ENCODE measurements at regions not wholly inside any gene's neighbourhood (a gene's known extent, or its start where the extent isn't known, plus 50 kb on each side); places are given as distances from the start of the nearest gene placed in this dataset.

DNA sequence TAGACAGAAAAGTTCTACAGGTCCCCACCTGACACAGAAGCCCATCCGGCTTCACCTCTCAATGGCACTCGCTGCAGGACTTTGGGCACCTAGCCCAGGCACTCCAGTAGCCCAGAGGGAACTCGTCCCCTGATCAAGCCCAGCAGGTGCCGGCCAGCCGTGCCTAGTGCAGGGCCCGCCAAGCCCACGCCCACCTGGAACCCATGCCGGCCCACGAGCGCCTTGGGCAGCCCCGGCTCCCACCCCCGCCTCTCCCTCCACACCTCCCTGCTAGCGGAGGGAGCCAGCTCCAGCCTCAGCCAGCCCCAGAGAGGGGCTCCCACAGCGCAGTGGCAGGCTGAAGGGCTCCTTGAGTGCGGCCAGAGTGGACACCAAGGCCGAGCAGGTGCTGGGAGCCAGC is 268.8 kb downstream of the SLITRK1 start:
- Histone ChIP-seq H3K18ac (ENCODE audit: low read depth, low read length) (no peak overlapping the region), H2AFZ (replicated peaks; ENCODE audit: low read length, poor library complexity) (no peak overlapping the region), H3K79me1 (ENCODE audit: low read depth in 1 of 2, low read length in 2 of 2) (no peaks in the 10 kb centered on the region), H3K4ac (ENCODE audit: low read depth, low read length) (no peak overlapping the region), H3K56ac (ENCODE audit: extremely low read depth, insufficient read depth, low read length) (no peak overlapping the region), H3K4me3 (ENCODE audit: insufficient read depth, low read depth, low read length) (no peak overlapping the region), H4K8ac (ENCODE audit: low read depth in 2 of 2, low read length in 2 of 2) (no peak overlapping the region), H2BK5ac (ENCODE audit: low read depth, low read length, poor library complexity, severe bottlenecking) (no peak overlapping the region), H2BK120ac (ENCODE audit: low read depth, low read length) (no peak overlapping the region), H4K91ac (ENCODE audit: insufficient read depth, low read depth, low read length) (no peak overlapping the region), H2BK15ac (ENCODE audit: low read depth, low read length) (no peak overlapping the region), H4K20me1 (ENCODE audit: insufficient read depth, low read length) (no peaks in the 10 kb centered on the region), H3K14ac (replicated peaks; ENCODE audit: low read depth, low read length) (no peak overlapping the region), H3K9me1 (ENCODE audit: insufficient read depth, low read length) (no peaks in the 10 kb centered on the region), H3K27me3 (ENCODE audit: control insufficient read depth, insufficient read depth, low read length) (no peaks in the 10 kb centered on the region), H3K4me2 (ENCODE audit: low read depth, low read length) (no peak overlapping the region), H3K27ac (ENCODE audit: insufficient read depth, low read length) (no peak overlapping the region), H3K9ac (ENCODE audit: low read depth, low read length) (no peak overlapping the region), H2AK9ac (replicated peaks; ENCODE audit: low read depth, low read length, poor library complexity) (no peak overlapping the region), H3K9me3 (ENCODE audit: control insufficient read depth, insufficient read depth, low read length) (peaks cover 2% of the 10 kb centered on the region; the same call in 1 of the 2 replicates), H3K4me1 (ENCODE audit: control insufficient read depth, insufficient read depth, low read length) (no peaks in the 10 kb centered on the region), H2AK5ac (ENCODE audit: low read depth, low read length) (no peak overlapping the region), H3K36me3 (ENCODE audit: control insufficient read depth, insufficient read depth, low read length) (no peaks in the 10 kb centered on the region), H3K23ac (ENCODE audit: low read depth, low read length) (no peak overlapping the region), H2BK20ac (ENCODE audit: low read depth, low read length) (no peak overlapping the region), H4K5ac (ENCODE audit: low read depth, low read length) (no peak overlapping the region)
- in situ Hi-C loops (cut with MboI; ENCODE audit: low sequenced_read_pairs), result no loop called here
- dilution Hi-C loops (cut with HindIII; ENCODE audit: low sequenced_read_pairs, unreplicated experiment), result no loop called here
- intact Hi-C loops (cut with micrococcal nuclease), result no loop called here
- ATAC-seq (ENCODE audit: low read depth) (no peak), DNase-seq (no peak)
- WGBS, 2 experiments (ENCODE audit: extremely low coverage in 2 of 2, insufficient read length in 1 of 2), result 80% methylated on average over 4 of the region's 16 CpGs; no CpG with 5 or more reads in 1 of the 2 experiments
- TF ChIP-seq FOS (IDR thresholded peaks at IDR 0.05; ENCODE audit: low read depth, low read length), result no peak
- no peak for TF ChIP-seq MAZ (IDR thresholded peaks at IDR 0.05; ENCODE audit: borderline replicate concordance, low read depth, low read length)
- no peak for TF ChIP-seq CHD1 (IDR thresholded peaks at IDR 0.05; ENCODE audit: low read depth, low read length)
- no peak for TF ChIP-seq BHLHE40 (IDR thresholded peaks at IDR 0.05; ENCODE audit: low read depth, low read length)
- no peak for TF ChIP-seq USF2 (IDR thresholded peaks at IDR 0.05; ENCODE audit: low read depth, low read length)
- TF ChIP-seq MAFK (IDR thresholded peaks at IDR 0.05; ENCODE audit: low read depth, low read length), result no peak
- no peak for TF ChIP-seq NFE2L2 (IDR thresholded peaks at IDR 0.05; ENCODE audit: low read depth, low read length)
- no peak for TF ChIP-seq MXI1 (IDR thresholded peaks at IDR 0.05; ENCODE audit: borderline replicate concordance, low read depth, low read length)
- TF ChIP-seq, protein P1, sequence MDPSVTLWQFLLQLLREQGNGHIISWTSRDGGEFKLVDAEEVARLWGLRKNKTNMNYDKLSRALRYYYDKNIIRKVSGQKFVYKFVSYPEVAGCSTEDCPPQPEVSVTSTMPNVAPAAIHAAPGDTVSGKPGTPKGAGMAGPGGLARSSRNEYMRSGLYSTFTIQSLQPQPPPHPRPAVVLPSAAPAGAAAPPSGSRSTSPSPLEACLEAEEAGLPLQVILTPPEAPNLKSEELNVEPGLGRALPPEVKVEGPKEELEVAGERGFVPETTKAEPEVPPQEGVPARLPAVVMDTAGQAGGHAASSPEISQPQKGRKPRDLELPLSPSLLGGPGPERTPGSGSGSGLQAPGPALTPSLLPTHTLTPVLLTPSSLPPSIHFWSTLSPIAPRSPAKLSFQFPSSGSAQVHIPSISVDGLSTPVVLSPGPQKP (IDR thresholded peaks at IDR 0.05; ENCODE audit: borderline replicate concordance, low read depth, low read length), result no peak
- TF ChIP-seq SMC3 (IDR thresholded peaks at IDR 0.05; ENCODE audit: low read depth, low read length), result no peak
- no peak for TF ChIP-seq POLR2A (IDR thresholded peaks at IDR 0.05; ENCODE audit: low read depth, low read length)
- TF ChIP-seq RAD21 (IDR thresholded peaks at IDR 0.05; ENCODE audit: low read length), result no peak
- TF ChIP-seq CEBPB (IDR thresholded peaks at IDR 0.05; ENCODE audit: low read depth, low read length), result no peak
- TF ChIP-seq RCOR1 (IDR thresholded peaks at IDR 0.05; ENCODE audit: insufficient replicate concordance, low read length), result no peak
- no peak for TF ChIP-seq RFX5 (IDR thresholded peaks at IDR 0.05; ENCODE audit: low read depth, low read length)
- TF ChIP-seq CTCF (conservative IDR thresholded peaks at IDR 0.05; ENCODE audit: low read depth, low read length), result no peak
- BruUV-seq (replicated peaks), result no TSS peak
- ChIA-PET POLR2A (ENCODE audit: unreplicated experiment) (no interaction called here), CTCF (no interaction called here)

Measured in IMR-90 (cell line).